ENCODE measurements at regions not wholly inside any gene's neighbourhood (a gene's known extent, or its start where the extent isn't known, plus 50 kb on each side); places are given as distances from the start of the nearest gene placed in this dataset.

DNA sequence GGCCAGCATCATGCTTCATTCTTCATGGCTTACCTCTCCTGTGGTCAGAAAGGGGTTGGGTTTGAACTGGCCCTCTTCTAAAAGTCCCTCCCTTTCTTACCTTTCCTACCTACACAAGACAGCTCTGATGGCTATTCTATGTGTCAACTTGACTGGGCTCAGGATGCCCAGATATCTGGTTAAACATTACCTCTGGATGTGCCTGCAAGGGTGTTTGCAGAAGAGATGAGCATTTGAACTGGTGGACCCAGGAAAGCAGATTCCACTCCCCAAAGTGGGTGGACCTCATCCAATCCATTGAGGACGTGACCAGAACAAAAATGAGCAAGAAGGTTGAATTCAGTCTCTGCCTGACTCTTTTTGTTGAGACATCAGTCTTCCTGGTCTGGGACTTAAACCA, 79.0 kb upstream of the TCF7L2 start:
- DNase-seq (ENCODE audit: low read depth) = no peak
- no peak overlapping the region for H3K4me3 ChIP-seq (replicated peaks; ENCODE audit: low read depth, low read length)
- TF ChIP-seq, protein P1, sequence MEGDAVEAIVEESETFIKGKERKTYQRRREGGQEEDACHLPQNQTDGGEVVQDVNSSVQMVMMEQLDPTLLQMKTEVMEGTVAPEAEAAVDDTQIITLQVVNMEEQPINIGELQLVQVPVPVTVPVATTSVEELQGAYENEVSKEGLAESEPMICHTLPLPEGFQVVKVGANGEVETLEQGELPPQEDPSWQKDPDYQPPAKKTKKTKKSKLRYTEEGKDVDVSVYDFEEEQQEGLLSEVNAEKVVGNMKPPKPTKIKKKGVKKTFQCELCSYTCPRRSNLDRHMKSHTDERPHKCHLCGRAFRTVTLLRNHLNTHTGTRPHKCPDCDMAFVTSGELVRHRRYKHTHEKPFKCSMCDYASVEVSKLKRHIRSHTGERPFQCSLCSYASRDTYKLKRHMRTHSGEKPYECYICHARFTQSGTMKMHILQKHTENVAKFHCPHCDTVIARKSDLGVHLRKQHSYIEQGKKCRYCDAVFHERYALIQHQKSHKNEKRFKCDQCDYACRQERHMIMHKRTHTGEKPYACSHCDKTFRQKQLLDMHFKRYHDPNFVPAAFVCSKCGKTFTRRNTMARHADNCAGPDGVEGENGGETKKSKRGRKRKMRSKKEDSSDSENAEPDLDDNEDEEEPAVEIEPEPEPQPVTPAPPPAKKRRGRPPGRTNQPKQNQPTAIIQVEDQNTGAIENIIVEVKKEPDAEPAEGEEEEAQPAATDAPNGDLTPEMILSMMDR (IDR thresholded peaks at IDR 0.05; ENCODE audit: low read length, missing control alignments) = no peak

DNA sequence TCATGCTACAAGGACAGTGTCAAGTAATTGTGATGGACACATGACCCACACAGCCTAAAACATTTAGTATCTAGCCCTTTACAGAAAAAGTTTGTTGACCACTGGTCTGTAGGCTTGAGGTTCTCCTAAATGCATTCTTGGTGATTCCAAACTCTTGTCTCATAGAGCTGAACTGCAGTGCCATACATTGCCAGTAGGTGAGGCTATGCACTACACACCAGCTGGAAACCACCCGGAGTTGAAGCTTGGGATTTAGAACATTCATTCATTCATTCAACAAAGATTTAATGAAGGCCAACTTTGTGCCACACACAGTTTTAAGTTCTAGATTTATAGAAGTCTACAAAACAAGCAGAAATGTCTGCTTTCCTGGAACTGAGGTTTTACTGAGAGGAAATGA, 77.3 kb upstream of the TCF7L2 start:
- TF ChIP-seq, protein P1 (IDR thresholded peaks at IDR 0.05; ENCODE audit: low read length, missing control alignments) = peak; percentile 40
- no peak for DNase-seq (ENCODE audit: low read depth)
- H3K4me3 ChIP-seq (replicated peaks; ENCODE audit: low read depth, low read length) = no peak overlapping the region

DNA sequence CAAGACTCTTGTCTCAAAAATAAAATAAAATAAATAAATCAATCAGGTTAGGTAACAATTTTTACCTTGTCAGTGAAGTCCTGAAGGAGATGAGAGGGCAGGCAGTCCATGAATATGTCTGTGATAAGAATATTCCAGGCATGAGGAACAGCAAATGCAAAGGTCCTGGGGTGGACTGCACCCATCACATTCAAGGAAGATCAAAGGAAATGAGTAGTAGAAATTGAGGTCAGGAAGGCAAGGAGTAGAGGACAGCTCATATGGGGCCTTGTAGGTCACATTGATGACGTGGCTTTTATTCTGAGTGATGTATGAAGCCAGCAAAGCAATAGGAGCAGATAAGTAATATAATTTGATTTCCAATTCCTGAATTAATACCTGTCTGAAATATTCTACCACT, 76.5 kb upstream of the TCF7L2 start:
- H3K4me3 ChIP-seq (replicated peaks; ENCODE audit: low read depth, low read length) = no peak overlapping the region
- no peak for DNase-seq (ENCODE audit: low read depth)
- TF ChIP-seq, protein P1 (IDR thresholded peaks at IDR 0.05; ENCODE audit: low read length, missing control alignments) = no peak

DNA sequence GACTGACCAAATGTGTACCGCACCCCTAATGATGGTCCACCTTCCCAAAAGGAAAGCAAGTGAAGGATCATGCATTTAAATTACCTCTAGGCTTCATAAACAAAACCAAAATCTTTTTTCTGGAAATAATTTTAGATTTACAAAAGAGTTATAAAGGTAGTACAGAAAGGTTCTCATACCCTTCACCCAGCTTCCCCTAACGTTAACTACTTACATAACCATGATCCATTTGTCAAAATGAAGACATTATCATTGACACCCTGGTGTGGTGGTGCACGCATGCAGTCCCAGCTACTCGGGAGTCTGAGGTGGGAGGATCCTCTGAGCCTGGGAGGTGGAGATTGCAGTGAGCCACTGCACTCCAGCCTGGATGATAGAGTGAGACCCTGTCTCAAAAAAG, 75.1 kb upstream of the TCF7L2 start:
- DNase-seq (ENCODE audit: low read depth) = no peak
- TF ChIP-seq, protein P1 (IDR thresholded peaks at IDR 0.05; ENCODE audit: low read length, missing control alignments) = no peak

DNA sequence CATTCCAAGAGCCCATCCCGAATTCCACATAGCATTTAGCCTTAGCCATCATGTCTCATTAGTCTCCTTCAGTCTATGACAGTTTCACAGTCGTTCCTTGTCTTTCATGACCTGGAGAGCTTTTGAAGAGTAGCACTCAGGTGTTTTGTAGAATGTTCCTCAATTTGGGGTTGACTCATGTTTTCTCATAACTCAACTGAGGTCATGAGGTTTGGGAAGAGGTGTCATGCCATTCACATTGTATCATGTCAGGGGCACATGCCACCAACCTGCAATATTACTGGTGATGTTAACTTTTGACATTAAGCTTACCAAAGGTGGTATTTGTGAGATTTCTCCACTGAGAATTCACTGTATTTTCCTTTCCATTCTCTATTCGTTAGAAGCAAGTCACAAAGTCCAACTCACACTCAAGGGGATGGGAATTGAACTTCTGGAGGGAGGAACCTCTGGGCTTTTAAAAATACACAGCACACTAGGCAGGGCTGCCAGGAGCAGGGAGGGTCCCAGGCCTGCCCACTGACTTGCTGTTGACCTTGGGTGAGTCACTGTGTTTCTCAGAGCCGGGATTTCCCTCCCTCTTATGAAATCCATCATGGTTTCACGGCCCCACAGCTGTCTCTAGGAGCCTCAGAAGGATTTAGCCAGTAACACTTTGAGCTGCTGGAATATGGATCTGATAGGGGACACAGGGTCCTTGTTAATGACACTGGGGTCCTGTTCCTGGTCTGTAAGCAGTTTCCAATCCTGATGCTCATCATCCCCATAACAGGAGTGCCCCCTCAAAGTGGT, 74.4 kb upstream of the TCF7L2 start:
- no peak overlapping the region for H3K4me3 ChIP-seq (replicated peaks; ENCODE audit: low read depth, low read length)
- DNase-seq (ENCODE audit: low read depth) = peak; percentile 81
- TF ChIP-seq, protein P1 (IDR thresholded peaks at IDR 0.05; ENCODE audit: low read length, missing control alignments) = no peak

More for the DNA sequence above, 75.1 kb upstream of the TCF7L2 start:
- no peak overlapping the region for H3K4me3 ChIP-seq (replicated peaks; ENCODE audit: low read depth, low read length)

DNA sequence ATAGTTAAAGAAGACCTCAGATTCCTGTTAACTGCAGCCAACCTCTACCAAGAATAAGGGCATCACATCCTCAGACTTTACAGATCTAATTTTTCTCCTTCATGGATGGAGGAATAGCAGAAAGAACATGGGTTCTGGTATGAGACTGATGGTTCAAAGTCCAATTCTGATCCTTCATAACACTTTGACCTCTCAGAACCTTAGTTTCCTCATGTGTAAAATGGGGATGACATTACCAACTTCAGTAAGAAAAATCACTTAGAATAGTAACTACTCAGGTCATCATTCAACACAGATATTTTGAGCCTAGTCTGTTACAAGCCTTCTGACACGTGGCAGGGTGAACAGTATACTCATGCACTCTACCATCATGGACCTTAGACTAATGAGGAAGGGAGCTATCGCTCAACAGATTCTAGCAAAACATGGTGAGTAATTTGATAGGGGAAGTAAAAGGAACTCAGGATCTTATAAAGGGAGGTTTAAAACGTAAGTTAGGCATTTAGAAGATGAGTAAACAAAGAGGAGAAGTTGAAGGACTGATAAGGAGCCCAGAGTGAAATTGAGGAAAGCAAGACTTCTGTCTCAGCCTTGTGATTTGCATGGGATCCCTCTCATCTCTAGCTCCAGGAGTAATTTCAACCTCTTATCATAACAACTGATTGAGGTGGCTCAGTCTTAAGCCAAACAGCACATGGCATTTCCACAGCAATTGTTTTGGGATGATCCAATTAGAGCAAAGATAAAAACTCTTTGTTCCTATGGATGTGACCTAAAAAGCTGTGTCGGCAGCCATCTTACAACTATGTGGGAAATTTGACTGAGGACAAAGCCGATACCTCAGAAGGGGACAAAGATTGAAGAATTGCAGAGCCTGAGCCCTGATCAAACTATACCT, 69.2 kb upstream of the TCF7L2 start:
- H3K4me3 ChIP-seq (replicated peaks; ENCODE audit: low read depth, low read length) = no peak overlapping the region
- DNase-seq (ENCODE audit: low read depth) = no peak
- TF ChIP-seq, protein P1 (IDR thresholded peaks at IDR 0.05; ENCODE audit: low read length, missing control alignments) = no peak

Data from fibroblast of pulmonary artery (primary cell).